GM19328 (cell line): ENCODE measurements at regions not wholly inside any gene's neighbourhood (a gene's known extent, or its start where the extent isn't known, plus 50 kb on each side); places are given as distances from the start of the nearest gene placed in this dataset.

Experiments used
- ATAC-seq: cut with Tn5 transposase; IDR thresholded peaks from one replicate; pipeline ENCODE4 v1.9.1; 2021; ENCODE audit warnings: mild to moderate bottlenecking, moderate library complexity; ENCODE audit not compliant: unreplicated experiment

- no peak for ATAC-seq
These were observed 1261.0 kb downstream of the FAM181B start for GRCh38 chr11:81472646-81473045.

- no peak for ATAC-seq
These were observed 1263.2 kb downstream of the FAM181B start for GRCh38 chr11:81470446-81470845.

GRCh38 chr11:81459766-81460306 lies 1273.8 kb downstream of the FAM181B start:
- no peak for ATAC-seq

- ATAC-seq, result no peak
These were observed 1284.0 kb downstream of the FAM181B start for GRCh38 chr11:81449588-81450156.

GRCh38 chr11:81444297-81444696 lies 1289.4 kb downstream of the FAM181B start:
- no peak for ATAC-seq

GRCh38 chr11:81432333-81432732 lies 1301.3 kb downstream of the FAM181B start:
- ATAC-seq, result no peak

GRCh38 chr11:81424822-81425221 lies 1308.8 kb downstream of the FAM181B start:
- ATAC-seq, result no peak

GRCh38 chr11:81422402-81422801 lies 1311.3 kb downstream of the FAM181B start:
- no peak for ATAC-seq

- ATAC-seq, result no peak
These were observed 1312.3 kb downstream of the FAM181B start for GRCh38 chr11:81421251-81421860.

GRCh38 chr11:81420668-81421250 lies 1312.9 kb downstream of the FAM181B start:
- no peak for ATAC-seq

GRCh38 chr11:81397316-81397715 lies 1336.3 kb downstream of the FAM181B start:
- no peak for ATAC-seq

GRCh38 chr11:81394311-81394710 lies 1339.4 kb downstream of the FAM181B start:
- no peak for ATAC-seq

GRCh38 chr11:81388326-81388725 lies 1345.3 kb downstream of the FAM181B start:
- ATAC-seq, result no peak

GRCh38 chr11:81380395-81380794 lies 1353.3 kb downstream of the FAM181B start:
- ATAC-seq, result no peak

- ATAC-seq, result no peak
These were observed 1356.2 kb downstream of the FAM181B start for GRCh38 chr11:81377418-81377817.

GRCh38 chr11:81373986-81374385 lies 1359.7 kb downstream of the FAM181B start:
- ATAC-seq, result no peak

- no peak for ATAC-seq
These were observed 1365.5 kb downstream of the FAM181B start for GRCh38 chr11:81368192-81368591.

- no peak for ATAC-seq
These were observed 1368.2 kb downstream of the FAM181B start for GRCh38 chr11:81365496-81365895.

- ATAC-seq, result no peak
These were observed 1374.2 kb downstream of the FAM181B start for GRCh38 chr11:81359476-81359875.

GRCh38 chr11:81345609-81346008 lies 1388.1 kb downstream of the FAM181B start:
- ATAC-seq, result no peak

GRCh38 chr11:81342966-81343365 lies 1390.7 kb downstream of the FAM181B start:
- no peak for ATAC-seq

- no peak for ATAC-seq
These were observed 1393.4 kb downstream of the FAM181B start for GRCh38 chr11:81340225-81340624.
